Choroid plexus epithelial cell (primary cell): ENCODE measurements at regions not wholly inside any gene's neighbourhood (a gene's known extent, or its start where the extent isn't known, plus 50 kb on each side); places are given as distances from the start of the nearest gene placed in this dataset.

Source experiments
- DNase-seq: peaks from one replicate; pipeline ENCODE4 v3.0.0-alpha.2; 2010; ENCODE audit warnings: low read depth
- H3K4me3 ChIP-seq: 2 replicates; pipeline ENCODE4 v1.5.1; 2011; ENCODE audit warnings: low read depth, mild to moderate bottlenecking, control low read depth, low read length, moderate library complexity
- CTCF ChIP-seq: conservative IDR thresholded peaks from 2 replicates; pipeline ENCODE4 v1.5.1; 2011; ENCODE audit warnings: low read depth, mild to moderate bottlenecking, control low read depth, inconsistent platforms, low read length, moderate library complexity

- H3K4me3 ChIP-seq: no peak overlapping the region
- no peak for TF ChIP-seq CTCF
Measured at GRCh38 chr11:21768388-21768787, 424.5 kb upstream of the ANO5 start.

GRCh38 chr11:21769188-21769587 is 423.7 kb upstream of the ANO5 start:
- TF ChIP-seq CTCF: no peak
- DNase-seq: no peak
- H3K4me3 ChIP-seq: no peak overlapping the region

More at GRCh38 chr11:21768388-21768787, 424.5 kb upstream of the ANO5 start:
- no peak for DNase-seq

- H3K4me3 ChIP-seq: no peak overlapping the region
- no peak for TF ChIP-seq CTCF
- no peak for DNase-seq
Measured at GRCh38 chr11:21771097-21771496, 421.8 kb upstream of the ANO5 start.

- no peak overlapping the region for H3K4me3 ChIP-seq
- no peak for DNase-seq
- TF ChIP-seq CTCF: no peak
Measured at GRCh38 chr11:21774212-21774611, 418.7 kb upstream of the ANO5 start.

GRCh38 chr11:21775911-21776310 is 417.0 kb upstream of the ANO5 start:
- DNase-seq: no peak
- no peak for TF ChIP-seq CTCF
- H3K4me3 ChIP-seq: no peak overlapping the region

- H3K4me3 ChIP-seq: no peak overlapping the region
- no peak for DNase-seq
- TF ChIP-seq CTCF: no peak
Measured at GRCh38 chr11:21783954-21784353, 408.9 kb upstream of the ANO5 start.

- H3K4me3 ChIP-seq: no peak overlapping the region
- no peak for TF ChIP-seq CTCF
- no peak for DNase-seq
Measured at GRCh38 chr11:21785351-21785750, 407.5 kb upstream of the ANO5 start.
